ENCODE measurements at regions not wholly inside any gene's neighbourhood (a gene's known extent, or its start where the extent isn't known, plus 50 kb on each side); places are given as distances from the start of the nearest gene placed in this dataset.

- no peaks in the 10 kb centered on the region for H3K27me3 Mint-ChIP-seq (ENCODE audit: low read depth)
- H2BK120ac ChIP-seq (ENCODE audit: low read depth, low read length, poor library complexity, severe bottlenecking): no peak overlapping the region
Measured at GRCh38 chr14:62501021-62501750, 544.1 kb downstream of the KCNH5 start.

More at GRCh38 chr14:62501021-62501750, 544.1 kb downstream of the KCNH5 start:
- H3K4ac ChIP-seq (ENCODE audit: low read depth, low read length): no peak overlapping the region
- H3K27me3 ChIP-seq (ENCODE audit: insufficient read depth, low read length): no peaks in the 10 kb centered on the region
- H3K27ac ChIP-seq (ENCODE audit: insufficient read length, low read depth, low read length): no peak overlapping the region
- H4K5ac ChIP-seq (ENCODE audit: insufficient read length, low read depth, low read length): no peak overlapping the region
- H3K23ac ChIP-seq (ENCODE audit: insufficient read length, low read depth, low read length): no peak overlapping the region
- Mint-ChIP-seq H3K4me1 (no peaks in the 10 kb centered on the region), H3K4me3 (no peak overlapping the region), H3K36me3 (ENCODE audit: insufficient read depth in 1 of 3, low read depth in 3 of 3) (peaks cover 13 to 28% (median 21%) of the 10 kb centered on the region in 3 experiments), H3K27ac (no peak overlapping the region), H3K9me3 (peaks cover 27% of the 10 kb centered on the region in 2 experiments)
- no peak overlapping the region for H3K14ac ChIP-seq (ENCODE audit: insufficient read depth, low read length)
- no peak overlapping the region for H3K4me2 ChIP-seq (ENCODE audit: insufficient read depth, insufficient read length, low read length)
- H3T11ph ChIP-seq (ENCODE audit: low read length): no peak overlapping the region
- no peak overlapping the region for H4K8ac ChIP-seq (replicated peaks; ENCODE audit: insufficient read length, low read depth, low read length)
- H2AFZ ChIP-seq (ENCODE audit: low read length): no peak overlapping the region
- H4K91ac ChIP-seq (ENCODE audit: insufficient read length, low read depth, low read length): no peak overlapping the region
- H3K18ac ChIP-seq (ENCODE audit: insufficient read length, low read depth, low read length): no peak overlapping the region
- WGBS (ENCODE audit: extremely low coverage, insufficient read length, low lambda C conversion rate): no CpG with 5 or more reads among the region's 1 CpG
- no peak overlapping the region for H2BK20ac ChIP-seq (ENCODE audit: low read depth, low read length, poor library complexity, severe bottlenecking)
- peaks cover 18% of the 10 kb centered on the region for H3K9me3 ChIP-seq (ENCODE audit: control insufficient read depth, low read depth, low read length)
- H2BK12ac ChIP-seq (ENCODE audit: insufficient read length, low read depth, low read length): no peak overlapping the region
- no peaks in the 10 kb centered on the region for H4K20me1 ChIP-seq (ENCODE audit: control insufficient read depth, insufficient read depth, insufficient read length)
- no peaks in the 10 kb centered on the region for H3K79me2 ChIP-seq (ENCODE audit: insufficient read depth, low read length)
- no peak overlapping the region for H2AK5ac ChIP-seq (ENCODE audit: insufficient read length, low read length)
- no peaks in the 10 kb centered on the region for H3K4me1 ChIP-seq (ENCODE audit: insufficient read depth, low read length)
- H3K56ac ChIP-seq (ENCODE audit: insufficient read length, low read depth, low read length): no peak overlapping the region
- H3K23me2 ChIP-seq (ENCODE audit: insufficient read length, low read depth, low read length, poor library complexity, severe bottlenecking): no peaks in the 10 kb centered on the region
- H2BK15ac ChIP-seq (ENCODE audit: low read depth, low read length): no peak overlapping the region
- no peak for DNase-seq
- H2BK5ac ChIP-seq (ENCODE audit: insufficient read length, low read length): no peak overlapping the region
- TF ChIP-seq CTCF (conservative IDR thresholded peaks at IDR 0.05): no peak
- no peaks in the 10 kb centered on the region for H3K79me1 ChIP-seq (ENCODE audit: insufficient read depth, low read depth, low read length, poor library complexity, severe bottlenecking)
- H3K9ac ChIP-seq (ENCODE audit: extremely low read depth, insufficient read length, low read length): no peak overlapping the region

Measured in H9 (cell line).